K562 (cell line): ENCODE measurements at regions not wholly inside any gene's neighbourhood (a gene's known extent, or its start where the extent isn't known, plus 50 kb on each side); places are given as distances from the start of the nearest gene placed in this dataset.
A peak's percentile ranks its signal among the peaks of the same experiment; 100 is the strongest.

Experiments used
- ATAC-seq: fragments of 200-7000 bp; cut with Tn5 transposase; 3 replicates; pipeline ENCODE4 v1.9.1; 2020; ENCODE audit warnings: moderate library complexity
- BruUV-seq: library from RNA; stranded (reverse); fragments of 400-500 nt; replicated peaks from 2 replicates; lab custom pipeline; 2021; lab: Mats Ljungman, UMichigan
- CTCF ChIA-PET: fragments of 300-600 bp; formaldehyde crosslinking; extraction: SDS; loops from one replicate; lab custom pipeline; 2021; ENCODE audit warnings: low intra/inter-chr PET ratio; lab: Yijun Ruan, JAX
- POLR2A ChIA-PET: fragments of 300-600, 350-650 bp; sonication (Branson Sonifier 250); formaldehyde crosslinking; extraction: SDS; loops from one replicate; lab custom pipeline; 2021; ENCODE audit warnings: antibody characterized with exemption, inconsistent platforms; lab: Yijun Ruan, JAX
- DNase-seq, 4 experiments: peaks; one replicate each; pipeline versions ENCODE4 v3.0.0 to v3.0.0-alpha.2; 2011 to 2018; ENCODE audit warnings: low spot score in 3 of 4, mixed read lengths in 3 of 4; ENCODE audit errors: extremely low read depth in 1 of 4
- FAIRE-seq: peaks from 2 replicates; lab custom pipeline; 2011; peaks lifted over from hg19 to GRCh38; lab: Jason Lieb, UNC
- H2AFZ ChIP-seq: 2 replicates; pipeline ENCODE4 v1.6.0; 2011; ENCODE audit warnings: low read depth, low read length, control low read depth, inconsistent platforms
- H3K27ac ChIP-seq: fragments of 200-600 bp; 3 replicates; pipeline ENCODE4 v1.8.0; 2011; ENCODE audit warnings: low read depth, mild to moderate bottlenecking, control low read depth, inconsistent platforms, low read length, moderate library complexity, mixed read lengths; ENCODE audit errors: extremely low read depth
- H3K27me3 ChIP-seq, 2 experiments: fragments of 300-600 bp in 1 of 2; 2 replicates in 1 of 2; 3 replicates in 1 of 2; pipeline versions ENCODE4 v1.6.0 to v1.8.0; 2011; ENCODE audit warnings: inconsistent platforms in 2 of 2, low read length in 2 of 2, mild to moderate bottlenecking in 1 of 2, mixed read lengths in 1 of 2, moderate library complexity in 1 of 2; ENCODE audit not compliant: control insufficient read depth in 2 of 2, insufficient read depth in 2 of 2
- H3K36me3 ChIP-seq: fragments of 300-600 bp; 3 replicates; pipeline ENCODE4 v1.8.0; 2011; ENCODE audit warnings: mild to moderate bottlenecking, low read length, inconsistent platforms; ENCODE audit not compliant: control insufficient read depth, insufficient read depth
- H3K4me1 ChIP-seq, 2 experiments: fragments of 200-600 bp in 1 of 2; replicated peaks in 1 of 2; 2 replicates in 1 of 2; 3 replicates in 1 of 2; pipeline versions ENCODE4 v1.5.1 to v1.8.0; 2011; ENCODE audit warnings: inconsistent platforms in 2 of 2, low read length in 2 of 2, mild to moderate bottlenecking in 1 of 2, mixed read lengths in 1 of 2, moderate library complexity in 1 of 2; ENCODE audit not compliant: control insufficient read depth in 2 of 2, insufficient read depth in 2 of 2
- H3K4me2 ChIP-seq: 2 replicates; pipeline ENCODE4 v1.6.1; 2011; ENCODE audit warnings: low read length, control low read depth, inconsistent platforms, mixed read lengths; ENCODE audit not compliant: insufficient read depth
- H3K4me3 ChIP-seq: fragments of 200-600 bp; sonication (generic), shearing (Covaris generic); 2 replicates; pipeline ENCODE4 v1.5.1; 2016; ENCODE audit warnings: control low read depth, inconsistent platforms
- H3K79me2 ChIP-seq: fragments of 200-600 bp; 3 replicates; pipeline ENCODE4 v1.8.0; 2011; ENCODE audit warnings: low read length, inconsistent platforms; ENCODE audit not compliant: control insufficient read depth, insufficient read depth
- H3K9ac ChIP-seq, 2 experiments: 2 replicates each; pipeline versions ENCODE4 v1.6.0 to v1.6.1; 2011; ENCODE audit warnings: low read depth in 2 of 2, low read length in 2 of 2, control low read depth in 1 of 2, inconsistent platforms in 1 of 2, mild to moderate bottlenecking in 1 of 2, mixed read lengths in 1 of 2; ENCODE audit not compliant: insufficient read depth in 1 of 2
- H3K9me1 ChIP-seq: one replicate; pipeline ENCODE4 v1.6.0; 2011; ENCODE audit warnings: inconsistent platforms, mild to moderate bottlenecking, low read length, moderate library complexity; ENCODE audit not compliant: control insufficient read depth, insufficient read depth
- H3K9me3 ChIP-seq: replicated peaks from 2 replicates; pipeline ENCODE4 v1.5.1; 2011; ENCODE audit warnings: low read depth, low read length, inconsistent platforms; ENCODE audit not compliant: control insufficient read depth, insufficient read depth
- H4K20me1 ChIP-seq: replicated peaks from 2 replicates; pipeline ENCODE4 v1.6.1; 2011; ENCODE audit warnings: low read length, inconsistent platforms, mixed read lengths; ENCODE audit not compliant: control insufficient read depth, insufficient read depth
- ATF1 ChIP-seq, 2 experiments: fragments of 450-650 bp in 1 of 2; IDR thresholded peaks; 2 replicates each; pipeline ENCODE4 v1.6.1; 2016; ENCODE audit warnings: missing compliant biosample characterization in 1 of 2, missing genetic modification characterization in 1 of 2
- ATF2 ChIP-seq: sonication (generic); formaldehyde crosslinking; IDR thresholded peaks from 2 replicates; pipeline ENCODE4 v1.8.1; 2022; ENCODE audit warnings: missing genetic modification reagents
- FOXJ2 ChIP-seq: fragments of 200-800 bp; sonication (Bioruptor generic); IDR thresholded peaks from 2 replicates; pipeline ENCODE4 v1.6.1; 2016; ENCODE audit warnings: missing genetic modification characterization, missing compliant biosample characterization
- FOXP1 ChIP-seq: sonication (generic); formaldehyde crosslinking; IDR thresholded peaks from 2 replicates; pipeline ENCODE4 v1.8.0; 2022; ENCODE audit warnings: mild to moderate bottlenecking, missing genetic modification reagents
- KDM4B ChIP-seq, 2 experiments: fragments of 450-650 bp in 1 of 2; sonication (generic) in 1 of 2; IDR thresholded peaks; 2 replicates each; pipeline ENCODE4 v1.6.1; 2016 to 2017; ENCODE audit warnings: borderline replicate concordance in 2 of 2, antibody characterized with exemption in 1 of 2, low read depth in 1 of 2, mild to moderate bottlenecking in 1 of 2
- MLX ChIP-seq, 2 experiments: fragments of 450-650 bp in 1 of 2; sonication (generic) in 1 of 2; formaldehyde crosslinking; conservative IDR thresholded peaks; 2 replicates each; pipeline versions ENCODE4 v1.4.0 to v1.8.1; 2020 to 2022; ENCODE audit warnings: mild to moderate bottlenecking in 1 of 2, missing genetic modification reagents in 1 of 2
- MYNN ChIP-seq, 2 experiments: sonication (generic); formaldehyde crosslinking in 1 of 2; IDR thresholded peaks; 2 replicates each; pipeline versions ENCODE4 v1.5.0 to v1.6.1; 2016 to 2020; ENCODE audit warnings: antibody characterized with exemption in 1 of 2, missing genetic modification reagents in 1 of 2
- NCOA4 ChIP-seq: fragments of 450-650 bp; IDR thresholded peaks from 2 replicates; pipeline ENCODE4 v1.6.1; 2018; ENCODE audit warnings: mild to moderate bottlenecking; ENCODE audit not compliant: partially characterized antibody
- PCBP2 ChIP-seq: fragments of 200-400 bp; formaldehyde crosslinking; IDR thresholded peaks from 2 replicates; pipeline ENCODE4 v1.6.1; 2018; ENCODE audit warnings: low read length, low read depth, mild to moderate bottlenecking, moderate library complexity; ENCODE audit not compliant: poor library complexity, severe bottlenecking
- SRSF9 ChIP-seq: fragments of 200-400 bp; formaldehyde crosslinking; IDR thresholded peaks from 2 replicates; pipeline ENCODE4 v1.6.1; 2017; ENCODE audit warnings: low read depth, low read length, borderline replicate concordance
- TOE1 ChIP-seq, 2 experiments: fragments of 450-650 bp in 1 of 2; sonication (generic) in 1 of 2; formaldehyde crosslinking in 1 of 2; IDR thresholded peaks; 2 replicates each; pipeline versions ENCODE4 v1.7.1 to v1.8.0; 2016 to 2022; ENCODE audit warnings: borderline replicate concordance in 2 of 2, mild to moderate bottlenecking in 2 of 2, antibody characterized with exemption in 1 of 2, inconsistent platforms in 1 of 2, low read depth in 1 of 2, missing genetic modification reagents in 1 of 2, moderate library complexity in 1 of 2
- TRIM28 ChIP-seq: fragments of 450-650 bp; IDR thresholded peaks from 2 replicates; pipeline ENCODE4 v1.6.1; 2017
- ZC3H4 ChIP-seq: sonication (generic); formaldehyde crosslinking; IDR thresholded peaks from 2 replicates; pipeline ENCODE4 v1.9.0; 2021; ENCODE audit warnings: missing genetic modification reagents, borderline replicate concordance
- ZNF282 ChIP-seq: sonication (generic); formaldehyde crosslinking; IDR thresholded peaks from 2 replicates; pipeline ENCODE4 v1.8.1; 2023; ENCODE audit warnings: missing genetic modification reagents
- ZNF445 ChIP-seq: fragments of 250-450 bp; sonication (Bioruptor Pico); IDR thresholded peaks from 2 replicates; pipeline ENCODE4 v1.4.0; 2020; ENCODE audit warnings: low read depth, mild to moderate bottlenecking, moderate library complexity
- WGBS: fragments of 100-300 bp; shearing (Covaris generic); methylation state at CpG from one replicate; pipeline ENCODE4 v1.1.6; 2016; ENCODE audit warnings: low coverage, mixed read lengths; ENCODE audit not compliant: insufficient coverage; ENCODE audit errors: missing lambda C conversion rate; 5-methylcytosine and 5-hydroxymethylcytosine counted together
- in situ Hi-C: fragments of 300-500 bp; cut with MboI; formaldehyde crosslinking; loops from 4 replicates; pipeline ENCODE4 v1.15.0; 2018; ENCODE audit warnings: inconsistent platforms, mixed read lengths
- intact Hi-C: fragments of 100-400 bp; cut with micrococcal nuclease; formaldehyde crosslinking; loops from 2 replicates; pipeline ENCODE4 v1.14.2; 2022
- TF ChIP-seq, protein P1 (sequence below): sonication (generic); formaldehyde crosslinking; IDR thresholded peaks from 2 replicates; pipeline ENCODE4 v1.8.0; 2022; ENCODE audit warnings: mild to moderate bottlenecking, missing genetic modification reagents
- TF ChIP-seq, protein P2 (sequence below): sonication (generic); formaldehyde crosslinking; IDR thresholded peaks from 2 replicates; pipeline ENCODE4 v1.9.0; 2022; ENCODE audit warnings: mild to moderate bottlenecking, missing genetic modification reagents

- no peak overlapping the region for H3K27ac ChIP-seq
- ChIA-PET CTCF (no interaction called here), POLR2A (interaction anchor here (0.6 to 2.6 kb wide), 15 partner anchors 9 to 1046 kb away, joined by 3 to 7 read pairs (median 3); no protein-coding TSS in a partner anchor)
- no peaks in the 10 kb centered on the region for H3K9me1 ChIP-seq
- WGBS: under 1% methylated on average over 8 of the region's 8 CpGs
- DNase-seq (no peak), ATAC-seq (no peak), FAIRE-seq (no peak)
- H3K36me3 ChIP-seq: no peaks in the 10 kb centered on the region
- no peak overlapping the region for H2AFZ ChIP-seq
- in situ Hi-C loops (no loop called here), intact Hi-C loops (no loop called here)
- no peaks in the 10 kb centered on the region for H3K9me3 ChIP-seq
- peaks cover 20 to 24% of the 10 kb centered on the region in 2 experiments for H3K27me3 ChIP-seq
- no peak overlapping the region for H3K4me3 ChIP-seq
- H3K9ac ChIP-seq: no peak overlapping the region
- peaks cover 5% of the 10 kb centered on the region for H4K20me1 ChIP-seq
- no peaks in the 10 kb centered on the region for H3K79me2 ChIP-seq
- BruUV-seq: no TSS peak
- no peaks in the 10 kb centered on the region for H3K4me1 ChIP-seq
- no peak overlapping the region for H3K4me2 ChIP-seq
- 0 out of 2 replicates have a peak, but pooled peaks have one; percentile 7 for TF ChIP-seq ZC3H4 (CRISPR knock-in tag)
- peak; percentile 67 for TF ChIP-seq ATF2 (CRISPR knock-in tag)
- no peak for TF ChIP-seq PCBP2
- TF ChIP-seq SRSF9: no peak
- TF ChIP-seq KDM4B (IDR thresholded peaks at IDR 0.05; ENCODE audit: borderline replicate concordance in 2 of 2, low read depth in 1 of 2): no peak
- TF ChIP-seq ZNF282 (CRISPR knock-in tag): peak; percentile 69; the same call in 1 of the 2 replicates
- TF ChIP-seq, protein P1, sequence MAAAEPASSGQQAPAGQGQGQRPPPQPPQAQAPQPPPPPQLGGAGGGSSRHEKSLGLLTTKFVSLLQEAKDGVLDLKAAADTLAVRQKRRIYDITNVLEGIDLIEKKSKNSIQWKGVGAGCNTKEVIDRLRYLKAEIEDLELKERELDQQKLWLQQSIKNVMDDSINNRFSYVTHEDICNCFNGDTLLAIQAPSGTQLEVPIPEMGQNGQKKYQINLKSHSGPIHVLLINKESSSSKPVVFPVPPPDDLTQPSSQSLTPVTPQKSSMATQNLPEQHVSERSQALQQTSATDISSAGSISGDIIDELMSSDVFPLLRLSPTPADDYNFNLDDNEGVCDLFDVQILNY (CRISPR knock-in tag): no peak
- no peak for TF ChIP-seq ZNF445
- TF ChIP-seq NCOA4: no peak
- peak; percentile 42 for TF ChIP-seq ATF1 (CRISPR knock-in tag; IDR thresholded peaks at IDR 0.05)
- TF ChIP-seq ATF1 (tag; IDR thresholded peaks at IDR 0.05): no peak
- no peak for TF ChIP-seq TRIM28
- TF ChIP-seq MYNN (IDR thresholded peaks at IDR 0.05): no peak
- 0 out of 2 replicates have a peak, but pooled peaks have one; percentile 47 for TF ChIP-seq MYNN (CRISPR knock-in tag; IDR thresholded peaks at IDR 0.05)
- TF ChIP-seq FOXJ2 (tag): no peak
- 0 out of 2 replicates have a peak, but pooled peaks have one; percentile 7 for TF ChIP-seq FOXP1
- no peak for TF ChIP-seq TOE1 (IDR thresholded peaks at IDR 0.05; ENCODE audit: borderline replicate concordance)
- no peak for TF ChIP-seq TOE1 (CRISPR knock-in tag; IDR thresholded peaks at IDR 0.05; ENCODE audit: borderline replicate concordance, low read depth)
- TF ChIP-seq, protein P2, sequence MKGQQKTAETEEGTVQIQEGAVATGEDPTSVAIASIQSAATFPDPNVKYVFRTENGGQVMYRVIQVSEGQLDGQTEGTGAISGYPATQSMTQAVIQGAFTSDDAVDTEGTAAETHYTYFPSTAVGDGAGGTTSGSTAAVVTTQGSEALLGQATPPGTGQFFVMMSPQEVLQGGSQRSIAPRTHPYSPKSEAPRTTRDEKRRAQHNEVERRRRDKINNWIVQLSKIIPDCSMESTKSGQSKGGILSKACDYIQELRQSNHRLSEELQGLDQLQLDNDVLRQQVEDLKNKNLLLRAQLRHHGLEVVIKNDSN (CRISPR knock-in tag): 0 out of 2 replicates have a peak, but pooled peaks have one; percentile 22
- peak in 1 of 2 experiments; percentile 68; a peak in 1 of 4 replicates for TF ChIP-seq MLX (CRISPR knock-in tag; conservative IDR thresholded peaks at IDR 0.05)
Observed at GRCh38 chr22:22827187-22827939, 60.3 kb upstream of the IGLL5 start.
